DOHH2 (cell line): ENCODE measurements at regions not wholly inside any gene's neighbourhood (a gene's known extent, or its start where the extent isn't known, plus 50 kb on each side); places are given as distances from the start of the nearest gene placed in this dataset.

Source experiments
- CTCF ChIP-seq: fragments of 200-600 bp; sonication (generic); IDR thresholded peaks from one replicate; pipeline ENCODE4 v1.5.1; 2014; ENCODE audit warnings: antibody characterized with exemption, mild to moderate bottlenecking, low read depth, low read length; ENCODE audit not compliant: poor library complexity, severe bottlenecking
- EZH2phosphoT487 ChIP-seq: fragments of 200-600 bp; sonication (generic); IDR thresholded peaks from 2 replicates; pipeline ENCODE4 v1.6.1; 2017; ENCODE audit warnings: borderline replicate concordance, mild to moderate bottlenecking, antibody characterized with exemption, low read length, moderate library complexity, mixed read lengths

- no peak for TF ChIP-seq CTCF
- no peak for TF ChIP-seq EZH2phosphoT487
Measured at GRCh38 chr3:127339928-127340861, 52.3 kb upstream of the PRR20G start.
